Tibial artery (tissue), 4 donors: ENCODE measurements at regions not wholly inside any gene's neighbourhood (a gene's known extent, or its start where the extent isn't known, plus 50 kb on each side); places are given as distances from the start of the nearest gene placed in this dataset.

Experiments used
- DNase-seq, 2 donors: peaks; one replicate each; pipeline ENCODE4 v3.0.0-alpha.2; 2019
- H3K27ac ChIP-seq, 2 donors: fragments of 200-600 bp; sonication (generic) in 1 of 2; 1 replicate in 1 of 2; 2 replicates in 1 of 2; pipeline ENCODE4 v1.5.1; 2018 to 2019; ENCODE audit warnings: mild to moderate bottlenecking in 1 of 2
- H3K27me3 ChIP-seq, 2 donors: fragments of 200-600 bp; sonication (generic) in 1 of 2; one replicate each; pipeline versions ENCODE4 v1.5.1 to v1.6.0; 2016 to 2019
- H3K36me3 ChIP-seq, 3 donors: fragments of 200-600 bp; sonication (generic) in 2 of 3; one replicate each; pipeline ENCODE4 v1.5.1; 2016 to 2019; ENCODE audit warnings: mild to moderate bottlenecking in 2 of 3
- H3K4me1 ChIP-seq, 4 donors: fragments of 200-600 bp; sonication (generic) in 2 of 4; 1 replicate in 3 of 4; 2 replicates in 1 of 4; pipeline ENCODE4 v1.5.1; 2016 to 2019
- H3K4me3 ChIP-seq, 2 donors: fragments of 200-600 bp; sonication (generic) in 1 of 2; 1 replicate in 1 of 2; 2 replicates in 1 of 2; pipeline ENCODE4 v1.5.1; 2018 to 2019; ENCODE audit warnings: mild to moderate bottlenecking in 2 of 2
- H3K9me3 ChIP-seq, 3 donors: fragments of 200-600 bp; sonication (generic) in 1 of 3; one replicate each; pipeline ENCODE4 v1.5.1; 2016 to 2019
- CTCF ChIP-seq, 2 experiments: fragments of 200-600 bp in 1 of 2; fragments of 450-650 bp in 1 of 2; IDR thresholded peaks; one replicate each; pipeline ENCODE4 v1.5.1; 2017 to 2019; ENCODE audit warnings: antibody characterized with exemption in 2 of 2, mild to moderate bottlenecking in 1 of 2, moderate library complexity in 1 of 2
- intact Hi-C: fragments of 100-400 bp; cut with DNase I; formaldehyde crosslinking; loops from one replicate; pipeline ENCODE4 v1.15.0; 2023; ENCODE audit warnings: low total_unique reads

DNA sequence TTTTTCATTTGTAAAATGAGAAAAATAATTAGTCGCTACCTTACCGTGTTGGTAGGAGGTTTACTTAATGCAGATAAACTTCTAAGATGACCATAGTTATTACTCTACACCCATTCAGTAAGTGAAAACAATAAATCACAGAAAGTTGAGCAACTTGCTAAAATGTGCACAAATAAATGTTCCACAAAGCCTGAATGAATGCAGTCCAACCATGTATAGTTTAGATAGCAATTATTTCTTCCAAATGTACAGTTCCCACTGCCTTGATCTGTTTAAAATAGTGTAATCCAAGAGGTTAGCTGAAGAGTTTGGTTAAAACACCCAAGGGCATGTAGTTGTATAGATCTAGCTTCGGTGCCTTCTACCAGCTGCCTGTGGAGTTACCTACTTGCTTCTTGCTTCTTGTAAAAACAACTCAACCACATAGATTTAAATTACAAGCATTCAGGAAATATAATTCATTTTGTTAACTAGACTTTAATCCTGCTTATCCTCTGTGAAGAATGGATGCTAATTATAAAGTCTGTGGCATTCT lies 106.3 kb upstream of the CARD18 start:
- Histone ChIP-seq H3K36me3 (no peaks in the 10 kb centered on the region), H3K4me1 (peaks cover 0 to 24% (median 7%) of the 10 kb centered on the region in 4 donors), H3K4me3 (no peak overlapping the region), H3K27ac (no peak overlapping the region), H3K27me3 (no peaks in the 10 kb centered on the region), H3K9me3 (no peaks in the 10 kb centered on the region)
- no peak for TF ChIP-seq CTCF (IDR thresholded peaks at IDR 0.05)
- no peak for DNase-seq
- intact Hi-C loops, result no loop called here

- intact Hi-C loops, result no loop called here
Measured at GRCh38 chr11:105244160-105244825, 104.7 kb upstream of the CARD18 start.

GRCh38 chr11:105241136-105241535 lies 101.6 kb upstream of the CARD18 start:
- no peak for TF ChIP-seq CTCF (IDR thresholded peaks at IDR 0.05)
- no peak for DNase-seq
- Histone ChIP-seq H3K27ac (no peak overlapping the region), H3K36me3 (no peaks in the 10 kb centered on the region), H3K27me3 (no peaks in the 10 kb centered on the region), H3K4me1 (peaks cover 0 to 24% (median 7%) of the 10 kb centered on the region in 4 donors), H3K4me3 (no peak overlapping the region), H3K9me3 (no peaks in the 10 kb centered on the region)
- intact Hi-C loops, result no loop called here

More at GRCh38 chr11:105244160-105244825, 104.7 kb upstream of the CARD18 start:
- H3K36me3 ChIP-seq, result no peaks in the 10 kb centered on the region
- H3K27ac ChIP-seq, result peak overlapping the region; percentile 34 to 52
- TF ChIP-seq CTCF (IDR thresholded peaks at IDR 0.05), result no peak
- H3K27me3 ChIP-seq, result no peaks in the 10 kb centered on the region
- peaks cover 0 to 24% (median 7%) of the 10 kb centered on the region in 4 donors for H3K4me1 ChIP-seq
- no peak overlapping the region for H3K4me3 ChIP-seq
- DNase-seq, result peak; percentile 39 to 68
- H3K9me3 ChIP-seq, result no peaks in the 10 kb centered on the region

GRCh38 chr11:105236664-105237063 lies 97.1 kb upstream of the CARD18 start:
- Histone ChIP-seq H3K4me1 (no peaks in the 10 kb centered on the region), H3K4me3 (no peak overlapping the region), H3K36me3 (no peaks in the 10 kb centered on the region), H3K9me3 (no peaks in the 10 kb centered on the region), H3K27ac (no peak overlapping the region), H3K27me3 (no peaks in the 10 kb centered on the region)
- TF ChIP-seq CTCF (IDR thresholded peaks at IDR 0.05), result no peak
- intact Hi-C loops, result no loop called here
- no peak for DNase-seq

GRCh38 chr11:105233285-105233684 lies 93.7 kb upstream of the CARD18 start:
- intact Hi-C loops, result no loop called here
- no peak overlapping the region for H3K4me3 ChIP-seq
- no peak for DNase-seq
- H3K36me3 ChIP-seq, result no peaks in the 10 kb centered on the region
- no peaks in the 10 kb centered on the region for H3K9me3 ChIP-seq
- TF ChIP-seq CTCF (IDR thresholded peaks at IDR 0.05), result no peak
- H3K27ac ChIP-seq, result no peak overlapping the region
- H3K27me3 ChIP-seq, result no peaks in the 10 kb centered on the region
- no peaks in the 10 kb centered on the region for H3K4me1 ChIP-seq
